Common myeloid progenitor, CD34-positive (primary cell): ENCODE measurements at regions not wholly inside any gene's neighbourhood (a gene's known extent, or its start where the extent isn't known, plus 50 kb on each side); places are given as distances from the start of the nearest gene placed in this dataset.

ENCODE experiments used
- CTCF ChIA-PET: fragments of 350-600 bp; sonication (Branson Sonifier 250); formaldehyde crosslinking; loops from one replicate; lab custom pipeline; 2021; ENCODE audit warnings: antibody characterized with exemption; lab: Charles Lee
- POLR2A ChIA-PET: fragments of 350-600 bp; sonication (Branson Sonifier 250); formaldehyde crosslinking; loops from one replicate; lab custom pipeline; 2021; ENCODE audit warnings: antibody characterized with exemption; lab: Charles Lee
- DNase-seq, 3 donors: peaks; one replicate each; pipeline versions ENCODE4 v3.0.0 to v3.0.0-alpha.2; 2013
- H3K27ac ChIP-seq, 2 experiments: 1 replicate in 1 of 2; 2 replicates in 1 of 2; pipeline ENCODE4 v1.7.0; 2013; ENCODE audit warnings: inconsistent platforms in 2 of 2, low read length in 2 of 2, mild to moderate bottlenecking in 2 of 2, low read depth in 1 of 2, moderate library complexity in 1 of 2; ENCODE audit not compliant: severe bottlenecking in 2 of 2, insufficient read depth in 1 of 2, poor library complexity in 1 of 2
- H3K27me3 ChIP-seq, 5 experiments: replicated peaks in 2 of 5; 1 replicate in 3 of 5; 2 replicates in 2 of 5; pipeline versions ENCODE4 v1.6.1 to v1.7.0; 2013; ENCODE audit warnings: low read length in 4 of 5, mild to moderate bottlenecking in 2 of 5, moderate library complexity in 2 of 5, inconsistent platforms in 1 of 5; ENCODE audit not compliant: insufficient read depth in 5 of 5, control insufficient read depth in 4 of 5
- H3K36me3 ChIP-seq, 4 experiments: 1 replicate in 2 of 4; 2 replicates in 2 of 4; pipeline versions ENCODE4 v1.6.1 to v1.7.0; 2013; ENCODE audit warnings: low read length in 3 of 4, control low read depth in 1 of 4, mild to moderate bottlenecking in 1 of 4; ENCODE audit not compliant: control insufficient read depth in 4 of 4, insufficient read depth in 4 of 4
- H3K4me1 ChIP-seq, 4 experiments: 1 replicate in 3 of 4; 2 replicates in 1 of 4; pipeline versions ENCODE4 v1.6.1 to v1.7.1; 2013; ENCODE audit warnings: low read length in 3 of 4, mild to moderate bottlenecking in 3 of 4, control low read depth in 1 of 4, inconsistent platforms in 1 of 4, moderate library complexity in 1 of 4; ENCODE audit not compliant: control insufficient read depth in 4 of 4, insufficient read depth in 4 of 4; ENCODE audit errors: control extremely low read depth in 1 of 4
- H3K4me3 ChIP-seq, 7 experiments: 1 replicate in 4 of 7; 2 replicates in 3 of 7; pipeline versions ENCODE4 v1.5.1 to v1.7.0; 2013; ENCODE audit warnings: mild to moderate bottlenecking in 7 of 7, low read length in 6 of 7, moderate library complexity in 6 of 7, inconsistent platforms in 2 of 7, low read depth in 2 of 7, control low read depth in 1 of 7; ENCODE audit not compliant: insufficient read depth in 4 of 7, control insufficient read depth in 1 of 7; ENCODE audit errors: extremely low read depth in 1 of 7
- H3K9me3 ChIP-seq, 5 experiments: 1 replicate in 4 of 5; 2 replicates in 1 of 5; pipeline versions ENCODE4 v1.6.1 to v1.7.1; 2013; ENCODE audit warnings: low read length in 4 of 5, mild to moderate bottlenecking in 2 of 5, inconsistent platforms in 1 of 5, low read depth in 1 of 5, moderate library complexity in 1 of 5; ENCODE audit not compliant: control insufficient read depth in 4 of 5, insufficient read depth in 2 of 5; ENCODE audit errors: control extremely low read depth in 1 of 5
- WGBS: methylation state at CpG from one replicate; pipeline ENCODE4 v1.1.5; 2013; ENCODE audit not compliant: insufficient coverage; 5-methylcytosine and 5-hydroxymethylcytosine counted together

DNA sequence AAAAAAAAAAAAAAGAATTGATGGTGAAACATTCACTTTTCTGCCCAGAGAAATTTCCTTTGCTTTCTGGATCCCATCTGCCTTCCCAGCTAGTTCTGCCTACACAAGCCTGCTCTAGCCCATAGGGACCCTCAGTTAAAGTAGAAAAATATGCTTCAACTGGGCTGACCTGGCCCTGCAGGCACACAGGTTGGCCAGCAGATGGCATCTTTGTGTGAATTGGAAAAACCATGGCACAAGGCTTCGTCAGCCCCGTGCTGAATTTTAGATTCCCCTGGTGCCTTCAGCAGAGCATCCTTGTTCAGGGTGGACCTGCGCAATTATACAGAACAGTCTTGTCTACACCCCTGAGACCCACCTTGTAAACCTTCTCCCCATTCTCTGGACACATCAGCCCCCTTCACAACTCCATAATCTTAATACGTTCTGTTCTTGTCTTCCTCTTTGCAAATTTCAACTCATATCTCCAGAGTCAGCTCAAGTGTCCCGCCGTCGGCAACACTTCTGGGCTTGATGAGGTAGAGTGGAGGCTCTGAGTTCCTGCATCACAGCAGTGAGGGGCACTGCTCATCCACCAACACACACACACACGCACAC lies 114.5 kb downstream of the INSIG2 start:
- 18% methylated on average over 6 of the region's 8 CpGs for WGBS
- no peaks in the 10 kb centered on the region for H3K9me3 ChIP-seq
- no peak overlapping the region for H3K27ac ChIP-seq
- ChIA-PET CTCF (interaction anchor here (0.8 to 3.2 kb wide), 9 partner anchors 9 to 661 kb away, joined by 3 to 12 read pairs (median 3); no protein-coding TSS in a partner anchor), POLR2A (interaction anchor here (0.6 kb wide), 1 partner anchor 73 kb away, joined by 3 read pairs; no protein-coding TSS in a partner anchor)
- H3K4me1 ChIP-seq: no peaks in the 10 kb centered on the region
- peak; percentile 61 to 78 (median 73) for DNase-seq
- no peaks in the 10 kb centered on the region for H3K36me3 ChIP-seq
- peaks cover 0 to 14% (median 6%) of the 10 kb centered on the region in 5 experiments for H3K27me3 ChIP-seq
- H3K4me3 ChIP-seq: peak overlapping the region in 1 of 7 experiments; percentile 19

DNA sequence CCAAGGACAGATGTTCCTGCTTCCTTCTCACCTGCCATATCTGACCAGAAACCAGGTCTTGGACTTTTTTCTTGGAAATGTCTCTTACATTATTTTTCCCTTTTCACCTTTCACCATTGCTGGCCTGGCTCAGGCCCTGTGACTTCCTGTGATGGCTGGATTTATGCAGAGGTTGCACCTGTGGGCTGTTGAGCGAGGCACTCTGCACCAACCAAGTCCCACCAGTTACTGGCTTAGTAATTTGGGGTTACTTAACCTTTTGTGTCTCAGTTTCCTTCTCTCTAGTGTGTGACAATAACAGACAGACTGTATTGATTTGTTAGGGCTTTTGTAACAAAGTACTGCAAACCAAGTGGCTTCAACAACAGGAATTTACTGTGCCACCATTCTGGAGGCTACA lies 110.0 kb downstream of the INSIG2 start:
- Histone ChIP-seq H3K9me3 (no peaks in the 10 kb centered on the region), H3K27ac (no peak overlapping the region), H3K36me3 (no peaks in the 10 kb centered on the region), H3K27me3 (peaks cover 0 to 10% (median under 1%) of the 10 kb centered on the region in 5 experiments), H3K4me3 (no peak overlapping the region), H3K4me1 (no peaks in the 10 kb centered on the region)
- ChIA-PET CTCF (no interaction called here), POLR2A (no interaction called here)
- no CpG with 5 or more reads among the region's 1 CpG for WGBS
- DNase-seq: no peak

DNA sequence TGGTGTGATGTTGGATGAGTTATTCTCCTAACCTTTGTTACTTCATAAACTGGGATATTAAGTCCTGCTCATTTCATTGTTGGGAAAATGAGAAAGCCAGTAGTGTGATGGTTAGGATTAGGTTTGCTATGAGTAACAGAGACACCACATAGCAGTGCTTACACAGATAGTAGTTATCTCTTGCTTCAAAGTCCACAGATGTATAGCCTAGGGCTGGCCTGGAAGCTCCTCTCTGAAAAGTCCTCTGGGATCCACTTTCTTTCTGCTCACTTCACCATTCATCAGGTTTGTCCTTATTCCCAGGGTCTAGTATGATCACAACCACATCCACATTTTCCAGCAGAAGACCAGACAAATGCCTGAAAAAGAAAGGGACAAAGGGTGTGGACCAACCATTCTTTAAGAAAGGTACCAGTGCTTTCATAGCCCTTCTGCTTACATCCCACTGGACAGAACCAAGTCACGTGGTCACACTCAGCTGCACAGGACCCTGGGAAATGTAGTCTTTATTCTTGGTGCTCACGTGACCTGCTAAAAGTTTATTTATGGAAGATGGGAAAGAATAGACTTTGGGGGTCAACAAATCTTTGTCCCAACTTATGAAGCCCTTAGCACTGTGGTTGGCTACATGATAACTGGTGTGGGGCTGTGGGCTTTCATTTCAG lies 108.9 kb downstream of the INSIG2 start:
- ChIA-PET POLR2A (no interaction called here), CTCF (no interaction called here)
- WGBS: 100% methylated on average over 2 of the region's 2 CpGs
- no peaks in the 10 kb centered on the region for H3K9me3 ChIP-seq
- no peaks in the 10 kb centered on the region for H3K36me3 ChIP-seq
- H3K27me3 ChIP-seq: peaks cover 0 to 10% (median 0%) of the 10 kb centered on the region in 5 experiments
- no peak overlapping the region for H3K4me3 ChIP-seq
- H3K4me1 ChIP-seq: no peaks in the 10 kb centered on the region
- DNase-seq: no peak
- no peak overlapping the region for H3K27ac ChIP-seq

DNA sequence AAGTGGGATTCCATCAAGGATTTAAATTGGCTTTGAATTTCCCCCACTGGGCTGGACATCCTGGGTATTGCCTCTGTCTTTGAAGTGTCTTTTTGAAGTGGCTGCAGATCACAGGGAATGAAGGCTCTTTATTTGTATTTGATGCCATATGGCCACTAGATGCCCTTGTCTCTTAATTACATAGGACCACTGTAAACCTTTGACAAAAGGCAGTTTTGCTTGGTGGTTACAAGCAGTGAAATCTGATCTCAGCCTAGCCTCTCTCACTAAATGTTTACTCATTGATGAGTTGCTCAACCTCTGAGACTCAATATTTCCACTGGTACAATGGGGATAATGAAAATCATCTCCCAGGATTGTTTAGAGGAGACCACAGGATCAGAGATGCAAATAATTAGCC lies 102.2 kb downstream of the INSIG2 start:
- CTCF ChIA-PET: no interaction called here
- POLR2A ChIA-PET: no interaction called here
- H3K27ac ChIP-seq: no peak overlapping the region

DNA sequence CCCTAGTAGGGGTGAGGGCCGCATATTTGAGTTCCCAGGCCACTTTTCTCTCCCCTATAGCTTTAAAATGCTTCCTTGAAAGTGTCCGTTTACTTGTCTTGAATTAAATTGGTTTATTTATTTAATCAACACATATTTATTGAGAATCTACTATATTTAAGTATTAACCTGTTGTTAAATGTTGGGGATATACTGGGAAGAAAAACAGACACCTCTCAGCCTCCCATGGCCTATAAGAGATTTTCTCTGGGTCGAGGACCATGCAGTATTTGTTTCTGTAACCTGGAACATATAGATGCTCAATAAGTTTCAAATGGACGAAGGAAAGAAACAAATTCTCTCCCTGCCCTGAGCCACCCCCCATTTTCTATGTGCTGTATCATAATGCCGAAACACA lies 98.6 kb downstream of the INSIG2 start:
- Histone ChIP-seq H3K36me3 (no peaks in the 10 kb centered on the region), H3K4me1 (peaks cover 0 to 26% (median 14%) of the 10 kb centered on the region in 4 experiments), H3K27me3 (no peaks in the 10 kb centered on the region), H3K27ac (no peak overlapping the region), H3K9me3 (no peaks in the 10 kb centered on the region), H3K4me3 (peak overlapping the region in 3 of 7 experiments; percentile 78 to 91 (median 84))
- WGBS: 100% methylated on average over 1 of the region's 5 CpGs
- DNase-seq: no peak
- ChIA-PET POLR2A (interaction anchor here (0.5 kb wide), 1 partner anchor 13 kb away, joined by 5 read pairs; no protein-coding TSS in a partner anchor), CTCF (interaction anchor here (0.9 to 1.5 kb wide), 5 partner anchors 8 to 148 kb away, joined by 3 to 4 read pairs (median 3); no protein-coding TSS in a partner anchor)

More for the DNA sequence above, 102.2 kb downstream of the INSIG2 start:
- no peak overlapping the region for H3K4me3 ChIP-seq
- no peaks in the 10 kb centered on the region for H3K9me3 ChIP-seq
- peaks cover 0 to 19% (median 10%) of the 10 kb centered on the region in 4 experiments for H3K4me1 ChIP-seq
- H3K36me3 ChIP-seq: no peaks in the 10 kb centered on the region
- DNase-seq: no peak
- H3K27me3 ChIP-seq: no peaks in the 10 kb centered on the region

DNA sequence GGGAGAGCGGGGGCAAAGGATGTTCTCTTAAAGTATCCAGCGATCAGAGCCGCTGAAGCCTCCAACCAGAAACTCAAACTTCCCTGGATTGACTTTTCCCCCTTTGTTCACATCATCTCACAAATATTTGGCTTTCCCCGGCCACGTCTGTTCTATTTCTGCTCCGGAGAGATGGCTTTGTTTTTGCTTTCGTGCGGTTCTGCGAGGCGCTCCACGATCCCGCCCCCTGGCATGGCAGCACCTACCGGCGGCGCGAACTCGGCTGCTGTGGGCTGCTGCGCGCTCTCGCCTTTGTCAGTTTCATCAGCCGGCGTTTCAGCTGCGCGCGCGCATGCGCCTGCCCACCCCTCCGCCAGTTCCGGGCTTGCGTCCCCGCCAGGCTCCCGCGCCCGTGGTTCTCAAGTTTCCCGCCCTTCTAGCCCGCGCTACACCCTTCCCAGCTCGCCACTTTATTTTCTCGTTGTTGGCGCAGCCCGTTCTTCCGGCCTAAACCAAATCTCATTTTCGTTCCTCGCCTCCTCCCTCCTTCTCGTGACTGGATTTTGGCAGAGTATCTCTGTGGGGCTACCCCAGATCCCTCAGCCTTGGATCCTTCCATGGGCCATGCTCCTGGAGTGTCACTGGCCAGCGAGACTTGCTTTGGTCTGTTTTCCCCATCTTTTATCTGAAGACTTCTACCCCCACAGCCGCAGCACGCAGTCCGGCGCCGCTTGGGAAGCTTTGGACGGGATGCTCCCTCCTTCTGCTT lies 98.0 kb downstream of the INSIG2 start:
- peaks cover 0 to 26% (median 14%) of the 10 kb centered on the region in 4 experiments for H3K4me1 ChIP-seq
- peak overlapping the region in 1 of 2 experiments; percentile 65 for H3K27ac ChIP-seq
- H3K36me3 ChIP-seq: no peaks in the 10 kb centered on the region
- no peaks in the 10 kb centered on the region for H3K27me3 ChIP-seq
- peak; percentile 87 to 94 (median 92) for DNase-seq
- no peaks in the 10 kb centered on the region for H3K9me3 ChIP-seq
- ChIA-PET CTCF (interaction anchor here (0.9 to 1.5 kb wide), 6 partner anchors 9 to 148 kb away, joined by 3 to 4 read pairs (median 4); no protein-coding TSS in a partner anchor), POLR2A (interaction anchor here (0.5 to 0.9 kb wide), 2 partner anchors 13 to 104 kb away, joined by 3 to 5 read pairs; no protein-coding TSS in a partner anchor)
- WGBS: 13% methylated on average over 52 of the region's 52 CpGs
- peak overlapping the region; percentile 60 to 91 (median 84) for H3K4me3 ChIP-seq
